K562 (cell line): ENCODE measurements at regions not wholly inside any gene's neighbourhood (a gene's known extent, or its start where the extent isn't known, plus 50 kb on each side); places are given as distances from the start of the nearest gene placed in this dataset.

Experiments used
- C11orf30 ChIP-seq: fragments of 450-650 bp; IDR thresholded peaks from 2 replicates; pipeline ENCODE4 v1.6.1; 2016; ENCODE audit warnings: low read depth, mild to moderate bottlenecking
- CBX1 ChIP-seq: sonication (generic); IDR thresholded peaks from 2 replicates; pipeline ENCODE4 v1.6.1; 2016; ENCODE audit warnings: antibody characterized with exemption, low read depth, mild to moderate bottlenecking
- ETV6 ChIP-seq, 3 experiments: fragments of 150-350 bp in 1 of 3; sonication (generic) in 1 of 3; formaldehyde crosslinking in 1 of 3; IDR thresholded peaks; 2 replicates each; pipeline versions ENCODE4 v1.6.1 to v1.8.0; 2014 to 2022; ENCODE audit warnings: borderline replicate concordance in 2 of 3, low read depth in 2 of 3, antibody characterized with exemption in 1 of 3, low read length in 1 of 3, mild to moderate bottlenecking in 1 of 3, missing genetic modification reagents in 1 of 3
- FOSL1 ChIP-seq: fragments of 200-800 bp; sonication (Bioruptor generic); conservative IDR thresholded peaks from 2 replicates; pipeline ENCODE4 v1.6.1; 2016; ENCODE audit warnings: missing genetic modification characterization, missing compliant biosample characterization
- FOXK2 ChIP-seq, 2 experiments: fragments of 450-650 bp; IDR thresholded peaks in 1 of 2; conservative IDR thresholded peaks in 1 of 2; 2 replicates each; pipeline ENCODE4 v1.6.1; 2016; ENCODE audit warnings: low read depth in 2 of 2, mild to moderate bottlenecking in 1 of 2
- HOXB6 ChIP-seq: fragments of 250-450 bp; sonication (Bioruptor Pico); IDR thresholded peaks from 2 replicates; pipeline ENCODE4 v1.5.1; 2022; ENCODE audit warnings: mild to moderate bottlenecking, borderline replicate concordance
- L3MBTL2 ChIP-seq: fragments of 450-650 bp; IDR thresholded peaks from 2 replicates; pipeline ENCODE4 v1.6.1; 2016; ENCODE audit warnings: mild to moderate bottlenecking, moderate library complexity
- NELFE ChIP-seq: IDR thresholded peaks from 2 replicates; pipeline ENCODE4 v1.6.1; 2011; ENCODE audit warnings: mild to moderate bottlenecking; ENCODE audit not compliant: insufficient read depth, insufficient read length
- NR1H2 ChIP-seq: sonication (generic); formaldehyde crosslinking; IDR thresholded peaks from 2 replicates; pipeline ENCODE4 v1.4.0; 2020; ENCODE audit warnings: mild to moderate bottlenecking, missing genetic modification reagents
- POLR2G ChIP-seq: fragments of 200-400 bp; formaldehyde crosslinking; IDR thresholded peaks from 2 replicates; pipeline ENCODE4 v1.6.1; 2017; ENCODE audit warnings: low read depth, mild to moderate bottlenecking, antibody characterized with exemption, low read length, moderate library complexity
- SMARCE1 ChIP-seq: fragments of 450-650 bp; IDR thresholded peaks from 2 replicates; pipeline ENCODE4 v1.7.1; 2016; ENCODE audit warnings: mild to moderate bottlenecking
- STAT5A ChIP-seq: IDR thresholded peaks from 2 replicates; pipeline ENCODE4 v1.6.1; 2012; ENCODE audit warnings: low read length, inconsistent platforms, borderline replicate concordance
- THAP12 ChIP-seq: fragments of 250-450 bp; sonication (Bioruptor Pico); IDR thresholded peaks from 2 replicates; pipeline ENCODE4 v1.9.0; 2021; ENCODE audit warnings: mild to moderate bottlenecking, inconsistent platforms
- TRIM25 ChIP-seq: fragments of 450-650 bp; IDR thresholded peaks from 2 replicates; pipeline ENCODE4 v1.7.0; 2016; ENCODE audit warnings: borderline replicate concordance
- ZNF3 ChIP-seq: fragments of 250-450 bp; sonication (Bioruptor Pico); IDR thresholded peaks from 2 replicates; pipeline ENCODE4 v1.5.0; 2021; ENCODE audit warnings: mild to moderate bottlenecking, moderate library complexity
- ZNF384 ChIP-seq: IDR thresholded peaks from 2 replicates; pipeline ENCODE4 v1.6.1; 2012; ENCODE audit warnings: low read depth, low read length, improper control_type of control experiment
- ZNF512 ChIP-seq: IDR thresholded peaks from 2 replicates; pipeline ENCODE4 v1.6.1; 2016; ENCODE audit warnings: missing genetic modification characterization, missing compliant biosample characterization
- ZNF551 ChIP-seq: fragments of 250-450 bp; sonication (Bioruptor Pico); IDR thresholded peaks from 2 replicates; pipeline ENCODE4 v1.5.0; 2021; ENCODE audit warnings: mild to moderate bottlenecking, moderate library complexity
- ZNF583 ChIP-seq: fragments of 250-450 bp; sonication (Bioruptor Pico); IDR thresholded peaks from 2 replicates; pipeline ENCODE4 v1.4.0; 2020
- TF ChIP-seq, protein P1 (sequence below): fragments of 250-450 bp; sonication (Bioruptor Pico); IDR thresholded peaks from 2 replicates; pipeline ENCODE4 v1.8.0; 2022; ENCODE audit warnings: moderate library complexity, mild to moderate bottlenecking, inconsistent platforms

GRCh38 chr6:15096894-15097837 is 148.7 kb upstream of the JARID2 start (continued):
- TF ChIP-seq FOXK2 (conservative IDR thresholded peaks at IDR 0.05 in 1 of 2, IDR thresholded peaks at IDR 0.05 in 1 of 2; ENCODE audit: low read depth in 2 of 2): peak; percentile 56 to 64; a peak in 3 of 4 replicates
- TF ChIP-seq ZNF384: no peak
- TF ChIP-seq L3MBTL2: peak; percentile 84
- peak; percentile 77; a peak in 2 of 4 replicates for TF ChIP-seq ETV6 (IDR thresholded peaks at IDR 0.05; ENCODE audit: borderline replicate concordance in 1 of 2, low read depth in 2 of 2, low read length in 1 of 2)
- no peak for TF ChIP-seq ETV6 (CRISPR knock-in tag; IDR thresholded peaks at IDR 0.05; ENCODE audit: borderline replicate concordance)
- TF ChIP-seq POLR2G: no peak
- TF ChIP-seq CBX1: no peak
- no peak for TF ChIP-seq ZNF3 (CRISPR knock-in tag)
- TF ChIP-seq, protein P1, sequence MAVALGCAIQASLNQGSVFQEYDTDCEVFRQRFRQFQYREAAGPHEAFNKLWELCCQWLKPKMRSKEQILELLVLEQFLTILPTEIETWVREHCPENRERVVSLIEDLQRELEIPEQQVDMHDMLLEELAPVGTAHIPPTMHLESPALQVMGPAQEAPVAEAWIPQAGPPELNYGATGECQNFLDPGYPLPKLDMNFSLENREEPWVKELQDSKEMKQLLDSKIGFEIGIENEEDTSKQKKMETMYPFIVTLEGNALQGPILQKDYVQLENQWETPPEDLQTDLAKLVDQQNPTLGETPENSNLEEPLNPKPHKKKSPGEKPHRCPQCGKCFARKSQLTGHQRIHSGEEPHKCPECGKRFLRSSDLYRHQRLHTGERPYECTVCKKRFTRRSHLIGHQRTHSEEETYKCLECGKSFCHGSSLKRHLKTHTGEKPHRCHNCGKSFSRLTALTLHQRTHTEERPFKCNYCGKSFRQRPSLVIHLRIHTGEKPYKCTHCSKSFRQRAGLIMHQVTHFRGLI (CRISPR knock-in tag): no peak
- no peak for TF ChIP-seq THAP12
- TF ChIP-seq ZNF583 (CRISPR knock-in tag): no peak
- no peak for TF ChIP-seq NR1H2 (CRISPR knock-in tag)
- TF ChIP-seq TRIM25: no peak
- TF ChIP-seq NELFE: no peak
- TF ChIP-seq C11orf30: no peak
- TF ChIP-seq ZNF512 (tag): no peak
- TF ChIP-seq STAT5A: peak; percentile 71; the same call in 1 of the 2 replicates
- peak; percentile 69 for TF ChIP-seq SMARCE1
- TF ChIP-seq FOSL1 (tag): peak; percentile 64
- TF ChIP-seq HOXB6: no peak
- no peak for TF ChIP-seq ZNF551
